NT2/D1 (cell line): ENCODE measurements at regions not wholly inside any gene's neighbourhood (a gene's known extent, or its start where the extent isn't known, plus 50 kb on each side); places are given as distances from the start of the nearest gene placed in this dataset.

ENCODE experiments used
- SUZ12 ChIP-seq: IDR thresholded peaks from 2 replicates; pipeline ENCODE4 v1.6.1; 2011; ENCODE audit not compliant: insufficient read length, insufficient read depth; ENCODE audit errors: extremely low read depth
- YY1 ChIP-seq: IDR thresholded peaks from 2 replicates; pipeline ENCODE4 v1.6.1; 2011; ENCODE audit not compliant: insufficient read length, insufficient read depth
- ZNF274 ChIP-seq: IDR thresholded peaks from 2 replicates; pipeline ENCODE4 v1.6.1; 2011; ENCODE audit warnings: mild to moderate bottlenecking, low read depth, low read length

- TF ChIP-seq ZNF274 (no peak), SUZ12 (no peak), YY1 (no peak)
These were observed 284.1 kb upstream of the CDH5 start for GRCh38 chr16:66082424-66082823.
